Keratinocyte (primary cell): ENCODE measurements at regions not wholly inside any gene's neighbourhood (a gene's known extent, or its start where the extent isn't known, plus 50 kb on each side); places are given as distances from the start of the nearest gene placed in this dataset.

Source experiments
- DNase-seq: peaks from one replicate; pipeline ENCODE4 v3.0.0-alpha.2; 2011; ENCODE audit warnings: low read depth, missing footprints, low spot score
- FAIRE-seq: peaks from 2 replicates; lab custom pipeline; 2011; peaks lifted over from hg19 to GRCh38; lab: Jason Lieb, UNC
- H2AFZ ChIP-seq: 2 replicates; pipeline ENCODE4 v1.6.0; 2012; ENCODE audit warnings: low read length, control low read depth, inconsistent platforms; ENCODE audit not compliant: control insufficient read depth
- H3K27ac ChIP-seq: 2 replicates; pipeline ENCODE4 v1.5.1; 2011; ENCODE audit warnings: low read length; ENCODE audit not compliant: control insufficient read depth, insufficient read depth
- H3K27me3 ChIP-seq: 3 replicates; pipeline ENCODE4 v1.6.0; 2011; ENCODE audit warnings: low read length; ENCODE audit not compliant: control insufficient read depth, insufficient read depth; ENCODE audit errors: extremely low read depth
- H3K36me3 ChIP-seq, 2 experiments: 2 replicates in 1 of 2; 3 replicates in 1 of 2; pipeline ENCODE4 v1.5.1; 2011; ENCODE audit warnings: low read length in 2 of 2, mild to moderate bottlenecking in 1 of 2; ENCODE audit not compliant: control insufficient read depth in 2 of 2, insufficient read depth in 2 of 2; ENCODE audit errors: extremely low read depth in 1 of 2
- H3K4me1 ChIP-seq: 3 replicates; pipeline ENCODE4 v1.5.1; 2011; ENCODE audit warnings: low read length; ENCODE audit not compliant: control insufficient read depth, insufficient read depth; ENCODE audit errors: extremely low read depth
- H3K4me2 ChIP-seq: 3 replicates; pipeline ENCODE4 v1.6.0; 2011; ENCODE audit warnings: low read depth, low read length; ENCODE audit not compliant: control insufficient read depth, insufficient read depth; ENCODE audit errors: extremely low read depth
- H3K4me3 ChIP-seq, 3 experiments: fragments of 200-600 bp in 1 of 3; sonication (generic) in 1 of 3; 2 replicates in 2 of 3; 3 replicates in 1 of 3; pipeline ENCODE4 v1.5.1; 2011 to 2016; ENCODE audit warnings: low read length in 3 of 3, mild to moderate bottlenecking in 3 of 3, control low read depth in 2 of 3, inconsistent platforms in 1 of 3, low read depth in 1 of 3, mixed read lengths in 1 of 3, mixed run types in 1 of 3, moderate library complexity in 1 of 3; ENCODE audit not compliant: control insufficient read depth in 2 of 3, insufficient read depth in 2 of 3; ENCODE audit errors: extremely low read depth in 1 of 3
- H3K79me2 ChIP-seq: 2 replicates; pipeline ENCODE4 v1.6.0; 2012; ENCODE audit warnings: low read length; ENCODE audit not compliant: control insufficient read depth, insufficient read depth
- H3K9ac ChIP-seq: 3 replicates; pipeline ENCODE4 v1.6.0; 2011; ENCODE audit warnings: low read length; ENCODE audit not compliant: control insufficient read depth, insufficient read depth; ENCODE audit errors: extremely low read depth
- H3K9me1 ChIP-seq: 3 replicates; pipeline ENCODE4 v1.6.0; 2011; ENCODE audit warnings: low read length; ENCODE audit not compliant: control insufficient read depth, insufficient read depth; ENCODE audit errors: extremely low read depth
- H3K9me3 ChIP-seq: 2 replicates; pipeline ENCODE4 v1.5.1; 2012; ENCODE audit warnings: low read depth, low read length; ENCODE audit not compliant: control insufficient read depth
- H4K20me1 ChIP-seq: 3 replicates; pipeline ENCODE4 v1.6.0; 2011; ENCODE audit warnings: low read length; ENCODE audit not compliant: control insufficient read depth, insufficient read depth; ENCODE audit errors: extremely low read depth
- CTCF ChIP-seq, 3 experiments: IDR thresholded peaks in 1 of 3; conservative IDR thresholded peaks in 1 of 3; optimal IDR thresholded peaks in 1 of 3; 2 replicates in 2 of 3; 3 replicates in 1 of 3; pipeline versions ENCODE3 to v1.5.1; 2011; ENCODE audit warnings: low read length in 3 of 3, mild to moderate bottlenecking in 3 of 3, moderate library complexity in 2 of 3, control low read depth in 1 of 3, inconsistent platforms in 1 of 3; ENCODE audit not compliant: insufficient read depth in 2 of 3; ENCODE audit errors: extremely low read depth in 1 of 3
- EZH2 ChIP-seq: IDR thresholded peaks from one replicate; pipeline ENCODE4 v1.6.1; 2012; ENCODE audit warnings: inconsistent platforms, mild to moderate bottlenecking, low read length, moderate library complexity
- dilution Hi-C: fragments of 300-500 bp; cut with MboI; formaldehyde crosslinking; loops from one replicate; pipeline ENCODE4 v1.7.0; 2020; ENCODE audit warnings: low sequenced_read_pairs; ENCODE audit not compliant: extremely low pct_ligation_motif_present

GRCh38 chr14:29035134-29035533, 268.5 kb downstream of the FOXG1 start:
- Histone ChIP-seq H3K9me3 (no peaks in the 10 kb centered on the region), H2AFZ (no peak overlapping the region), H3K4me1 (no peaks in the 10 kb centered on the region), H3K4me3 (no peak overlapping the region), H3K79me2 (no peaks in the 10 kb centered on the region), H3K9ac (no peak overlapping the region), H4K20me1 (no peaks in the 10 kb centered on the region), H3K4me2 (no peak overlapping the region), H3K36me3 (no peaks in the 10 kb centered on the region), H3K9me1 (no peaks in the 10 kb centered on the region), H3K27ac (no peak overlapping the region), H3K27me3 (no peaks in the 10 kb centered on the region)
- no peak for DNase-seq
- no peak for FAIRE-seq
- dilution Hi-C loops: no loop called here
- TF ChIP-seq EZH2: no peak
- no peak for TF ChIP-seq CTCF (optimal IDR thresholded peaks at IDR 0.05 in 1 of 3, IDR thresholded peaks at IDR 0.05 in 1 of 3, conservative IDR thresholded peaks at IDR 0.05 in 1 of 3; ENCODE audit: extremely low read depth in 1 of 3, insufficient read depth in 2 of 3, low read length in 3 of 3)

GRCh38 chr14:29037411-29037810, 270.8 kb downstream of the FOXG1 start:
- Histone ChIP-seq H2AFZ (no peak overlapping the region), H3K9me3 (no peaks in the 10 kb centered on the region), H3K4me1 (no peaks in the 10 kb centered on the region), H3K79me2 (no peaks in the 10 kb centered on the region), H3K4me3 (no peak overlapping the region), H3K27ac (no peak overlapping the region), H3K9ac (no peak overlapping the region), H3K9me1 (no peaks in the 10 kb centered on the region), H3K27me3 (no peaks in the 10 kb centered on the region), H3K36me3 (no peaks in the 10 kb centered on the region), H4K20me1 (no peaks in the 10 kb centered on the region), H3K4me2 (no peak overlapping the region)
- no peak for FAIRE-seq
- TF ChIP-seq CTCF (optimal IDR thresholded peaks at IDR 0.05 in 1 of 3, IDR thresholded peaks at IDR 0.05 in 1 of 3, conservative IDR thresholded peaks at IDR 0.05 in 1 of 3; ENCODE audit: extremely low read depth in 1 of 3, insufficient read depth in 2 of 3, low read length in 3 of 3) (no peak), EZH2 (no peak)
- DNase-seq: no peak
- dilution Hi-C loops: no loop called here
